ENCODE measurements at regions not wholly inside any gene's neighbourhood (a gene's known extent, or its start where the extent isn't known, plus 50 kb on each side); places are given as distances from the start of the nearest gene placed in this dataset.
"Not testable (repeated sequence)": the region's sequence is repeated elsewhere in the genome, so short reads cannot be mapped to it uniquely, and the experiment has no call there.

DNA sequence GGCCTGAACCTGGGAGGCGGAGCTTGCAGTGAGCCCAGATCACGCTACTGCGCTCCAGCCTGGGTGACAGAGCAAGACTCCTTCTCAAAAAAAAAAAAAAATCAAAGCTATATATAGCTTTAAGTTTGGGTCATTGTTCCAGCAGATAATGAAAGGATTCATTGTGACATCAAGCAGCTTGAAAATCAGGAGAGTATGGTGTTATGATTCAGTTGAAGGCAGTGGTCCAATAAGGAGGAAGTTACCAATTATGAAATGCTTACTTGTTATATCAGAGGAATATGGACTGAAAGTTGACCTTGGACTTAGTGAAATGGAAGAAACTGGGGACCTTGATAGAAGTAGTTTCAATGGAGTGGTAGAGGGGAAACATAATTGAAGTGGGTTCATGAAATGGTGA, 140.4 kb upstream of the MAD2L1 start:
- Histone ChIP-seq H3K36me3 (ENCODE audit: control insufficient read depth in 3 of 3, insufficient read depth in 3 of 3, low read length in 3 of 3) (no peaks in the 10 kb centered on the region), H3K4me1 (ENCODE audit: control insufficient read depth in 3 of 3, insufficient read depth in 3 of 3, low read length in 3 of 3) (no peaks in the 10 kb centered on the region), H3K27me3 (ENCODE audit: control insufficient read depth in 3 of 3, insufficient read depth in 3 of 3, low read length in 3 of 3) (no peaks in the 10 kb centered on the region), H3K9me3 (ENCODE audit: control insufficient read depth in 3 of 3, low read length in 3 of 3) (no peaks in the 10 kb centered on the region), H3K9ac (ENCODE audit: low read depth in 1 of 3, low read length in 3 of 3) (no peak overlapping the region), H3K27ac (ENCODE audit: low read depth, low read length) (no peak overlapping the region), H3K4me3 (ENCODE audit: low read length in 3 of 3) (no peak overlapping the region)

DNA sequence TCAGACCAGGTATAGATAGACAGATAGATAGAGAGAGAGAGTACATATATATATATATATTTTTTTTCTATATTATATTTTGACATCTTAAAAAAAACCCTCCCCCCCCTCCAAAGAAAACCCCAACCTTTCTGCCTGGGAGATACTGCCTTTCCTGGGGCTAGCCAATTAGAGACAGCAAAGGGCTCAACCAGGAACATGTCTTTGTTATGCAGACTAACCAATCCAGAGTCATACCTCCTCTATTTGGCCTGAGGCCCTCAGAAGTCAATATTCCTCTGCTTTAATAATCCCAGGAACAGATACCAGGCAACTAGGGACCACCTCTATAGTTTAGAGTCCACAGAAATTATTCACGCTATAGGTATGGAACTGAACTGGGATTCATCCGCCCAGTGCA, 135.6 kb upstream of the MAD2L1 start:
- no peaks in the 10 kb centered on the region for H3K4me1 ChIP-seq (ENCODE audit: control insufficient read depth in 3 of 3, insufficient read depth in 3 of 3, low read length in 3 of 3)
- H3K27me3 ChIP-seq (ENCODE audit: control insufficient read depth in 3 of 3, insufficient read depth in 3 of 3, low read length in 3 of 3): no peaks in the 10 kb centered on the region
- H3K36me3 ChIP-seq (ENCODE audit: control insufficient read depth in 3 of 3, insufficient read depth in 3 of 3, low read length in 3 of 3): peaks cover 0 to 3% (median 0%) of the 10 kb centered on the region in 3 donors
- no peaks in the 10 kb centered on the region for H3K9me3 ChIP-seq (ENCODE audit: control insufficient read depth in 3 of 3, low read length in 3 of 3)
- H3K27ac ChIP-seq (ENCODE audit: low read depth, low read length): no peak overlapping the region
- no peak overlapping the region for H3K4me3 ChIP-seq (ENCODE audit: low read length in 3 of 3)
- H3K9ac ChIP-seq (ENCODE audit: low read depth in 1 of 3, low read length in 3 of 3): no peak overlapping the region

DNA sequence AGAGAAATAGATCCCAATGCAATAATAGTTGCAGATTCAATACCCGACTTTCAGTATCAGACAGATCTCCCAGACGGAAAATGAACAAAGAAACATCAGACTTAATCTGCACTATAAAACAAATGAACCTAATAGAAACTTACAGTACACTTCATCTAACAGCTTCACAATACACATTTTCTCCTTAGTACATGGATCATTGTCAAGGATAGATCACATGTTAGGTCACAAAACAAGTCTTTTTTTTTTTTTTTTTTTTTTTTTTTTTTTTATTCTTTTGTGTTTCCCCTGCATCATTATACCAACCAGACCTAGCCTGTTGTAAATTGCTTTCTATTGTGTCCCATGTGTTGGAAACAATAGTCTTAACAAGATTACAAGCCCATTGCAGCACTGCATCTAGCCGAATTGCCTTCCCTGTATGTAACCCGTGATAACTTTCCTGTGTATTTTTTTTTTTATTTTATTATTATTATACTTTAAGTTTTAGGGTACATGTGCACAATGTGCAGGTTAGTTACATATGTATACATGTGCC, 134.0 kb upstream of the MAD2L1 start:
- not testable (repeated sequence) for H3K27me3 ChIP-seq (ENCODE audit: control insufficient read depth in 3 of 3, insufficient read depth in 3 of 3, low read length in 3 of 3); H3K36me3 ChIP-seq (ENCODE audit: control insufficient read depth in 3 of 3, insufficient read depth in 3 of 3, low read length in 3 of 3); H3K9me3 ChIP-seq (ENCODE audit: control insufficient read depth in 3 of 3, low read length in 3 of 3); H3K4me3 ChIP-seq (ENCODE audit: low read length in 3 of 3); H3K9ac ChIP-seq (ENCODE audit: low read depth in 1 of 3, low read length in 3 of 3); H3K27ac ChIP-seq (ENCODE audit: low read depth, low read length); H3K4me1 ChIP-seq (ENCODE audit: control insufficient read depth in 3 of 3, insufficient read depth in 3 of 3, low read length in 3 of 3)

DNA sequence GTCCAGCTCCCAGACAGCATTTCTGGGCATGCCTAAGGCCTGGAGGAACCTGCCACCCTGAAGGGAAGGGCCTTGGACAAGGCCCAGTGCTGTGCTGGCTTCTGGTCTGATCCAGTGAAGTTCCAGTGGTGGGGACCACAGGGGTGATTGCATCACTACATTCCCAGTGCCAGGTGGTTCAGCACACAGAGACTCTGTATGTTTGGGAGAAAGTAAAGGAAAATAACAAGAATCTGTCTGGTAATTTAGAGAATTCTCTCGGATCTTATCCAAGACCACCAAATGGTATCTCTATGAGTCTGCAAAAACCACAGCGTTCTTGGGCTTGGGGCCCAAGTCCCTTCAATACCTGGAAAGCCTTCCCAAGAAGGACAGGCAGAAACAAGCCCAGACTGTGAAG, 131.8 kb upstream of the MAD2L1 start:
- no peaks in the 10 kb centered on the region for H3K4me1 ChIP-seq (ENCODE audit: control insufficient read depth in 3 of 3, insufficient read depth in 3 of 3, low read length in 3 of 3)
- H3K27ac ChIP-seq (ENCODE audit: low read depth, low read length): no peak overlapping the region
- no peak overlapping the region for H3K4me3 ChIP-seq (ENCODE audit: low read length in 3 of 3)
- no peak overlapping the region for H3K9ac ChIP-seq (ENCODE audit: low read depth in 1 of 3, low read length in 3 of 3)
- H3K27me3 ChIP-seq (ENCODE audit: control insufficient read depth in 3 of 3, insufficient read depth in 3 of 3, low read length in 3 of 3): no peaks in the 10 kb centered on the region
- peaks cover 0 to 3% (median 0%) of the 10 kb centered on the region in 3 donors for H3K36me3 ChIP-seq (ENCODE audit: control insufficient read depth in 3 of 3, insufficient read depth in 3 of 3, low read length in 3 of 3)
- no peaks in the 10 kb centered on the region for H3K9me3 ChIP-seq (ENCODE audit: control insufficient read depth in 3 of 3, low read length in 3 of 3)

DNA sequence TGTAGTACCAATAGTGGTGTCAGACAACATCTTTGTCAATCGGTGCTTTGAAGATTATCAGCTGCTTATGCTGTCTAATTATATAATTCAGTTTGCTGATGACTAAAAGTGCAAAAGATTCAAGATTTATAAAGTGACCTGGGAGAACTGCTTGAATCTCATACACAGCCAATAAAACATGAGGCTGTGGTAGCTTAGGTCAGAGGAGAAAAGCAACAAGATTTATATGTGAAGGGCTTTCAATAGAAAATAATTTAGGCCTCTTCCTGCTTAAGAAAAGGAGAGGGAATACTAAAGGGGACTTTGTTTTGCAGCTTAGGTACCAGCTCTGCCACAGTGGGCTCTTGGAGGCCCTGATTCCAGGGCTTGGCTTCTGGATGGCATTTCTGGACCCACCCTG, 111.0 kb upstream of the MAD2L1 start:
- Histone ChIP-seq H3K27me3 (ENCODE audit: control insufficient read depth in 3 of 3, insufficient read depth in 3 of 3, low read length in 3 of 3) (no peaks in the 10 kb centered on the region), H3K4me1 (ENCODE audit: control insufficient read depth in 3 of 3, insufficient read depth in 3 of 3, low read length in 3 of 3) (no peaks in the 10 kb centered on the region), H3K9me3 (ENCODE audit: control insufficient read depth in 3 of 3, low read length in 3 of 3) (no peaks in the 10 kb centered on the region), H3K9ac (ENCODE audit: low read depth in 1 of 3, low read length in 3 of 3) (no peak overlapping the region), H3K4me3 (ENCODE audit: low read length in 3 of 3) (no peak overlapping the region), H3K36me3 (ENCODE audit: control insufficient read depth in 3 of 3, insufficient read depth in 3 of 3, low read length in 3 of 3) (no peaks in the 10 kb centered on the region), H3K27ac (ENCODE audit: low read depth, low read length) (no peak overlapping the region)

DNA sequence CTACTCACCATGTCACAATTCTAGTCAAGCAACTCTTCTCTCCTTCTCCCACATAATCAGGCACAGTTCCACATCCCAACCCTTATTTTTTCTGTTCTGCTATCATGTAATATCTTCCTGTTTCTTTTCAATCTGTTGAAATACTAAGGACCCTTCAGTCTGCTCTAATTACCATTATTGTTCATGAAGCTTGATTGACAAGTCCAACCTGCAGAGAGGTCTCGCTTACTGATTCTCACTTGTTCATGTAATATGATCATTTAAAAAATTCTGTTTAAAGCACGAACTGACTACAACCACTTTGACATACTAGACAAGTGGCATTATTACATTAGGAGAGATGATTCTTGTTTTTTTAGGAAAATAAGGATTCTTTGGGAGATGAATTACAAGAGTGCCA, 108.6 kb upstream of the MAD2L1 start:
- H3K9me3 ChIP-seq (ENCODE audit: control insufficient read depth in 3 of 3, low read length in 3 of 3): no peaks in the 10 kb centered on the region
- no peaks in the 10 kb centered on the region for H3K36me3 ChIP-seq (ENCODE audit: control insufficient read depth in 3 of 3, insufficient read depth in 3 of 3, low read length in 3 of 3)
- no peaks in the 10 kb centered on the region for H3K4me1 ChIP-seq (ENCODE audit: control insufficient read depth in 3 of 3, insufficient read depth in 3 of 3, low read length in 3 of 3)
- no peak overlapping the region for H3K27ac ChIP-seq (ENCODE audit: low read depth, low read length)
- H3K9ac ChIP-seq (ENCODE audit: low read depth in 1 of 3, low read length in 3 of 3): no peak overlapping the region
- no peak overlapping the region for H3K4me3 ChIP-seq (ENCODE audit: low read length in 3 of 3)
- H3K27me3 ChIP-seq (ENCODE audit: control insufficient read depth in 3 of 3, insufficient read depth in 3 of 3, low read length in 3 of 3): no peaks in the 10 kb centered on the region

DNA sequence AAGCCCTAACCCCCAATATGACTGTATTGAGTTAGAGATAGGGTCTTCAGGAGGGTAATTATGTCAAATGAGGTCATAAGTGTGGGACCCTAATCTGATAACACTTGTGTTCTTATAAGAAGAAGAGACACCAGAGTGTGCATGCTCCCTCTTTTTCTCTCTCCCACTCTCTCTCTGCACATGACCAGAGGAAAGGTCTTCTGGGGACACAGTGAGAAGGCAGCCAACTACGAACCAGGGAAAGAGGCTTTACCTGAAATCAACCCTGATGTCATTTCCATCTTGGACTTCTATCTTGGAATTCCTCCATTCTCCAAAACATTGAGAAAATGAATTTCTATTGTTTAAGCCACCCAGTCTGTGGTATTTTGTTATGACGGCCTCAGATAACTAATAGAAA, 97.2 kb upstream of the MAD2L1 start:
- Histone ChIP-seq H3K9me3 (ENCODE audit: control insufficient read depth in 3 of 3, low read length in 3 of 3) (no peaks in the 10 kb centered on the region), H3K4me3 (ENCODE audit: low read length in 3 of 3) (no peak overlapping the region), H3K4me1 (ENCODE audit: control insufficient read depth in 3 of 3, insufficient read depth in 3 of 3, low read length in 3 of 3) (peaks cover 5 to 8% (median 6%) of the 10 kb centered on the region in 3 donors), H3K27ac (ENCODE audit: low read depth, low read length) (no peak overlapping the region), H3K27me3 (ENCODE audit: control insufficient read depth in 3 of 3, insufficient read depth in 3 of 3, low read length in 3 of 3) (no peaks in the 10 kb centered on the region), H3K9ac (ENCODE audit: low read depth in 1 of 3, low read length in 3 of 3) (no peak overlapping the region), H3K36me3 (ENCODE audit: control insufficient read depth in 3 of 3, insufficient read depth in 3 of 3, low read length in 3 of 3) (no peaks in the 10 kb centered on the region)

DNA sequence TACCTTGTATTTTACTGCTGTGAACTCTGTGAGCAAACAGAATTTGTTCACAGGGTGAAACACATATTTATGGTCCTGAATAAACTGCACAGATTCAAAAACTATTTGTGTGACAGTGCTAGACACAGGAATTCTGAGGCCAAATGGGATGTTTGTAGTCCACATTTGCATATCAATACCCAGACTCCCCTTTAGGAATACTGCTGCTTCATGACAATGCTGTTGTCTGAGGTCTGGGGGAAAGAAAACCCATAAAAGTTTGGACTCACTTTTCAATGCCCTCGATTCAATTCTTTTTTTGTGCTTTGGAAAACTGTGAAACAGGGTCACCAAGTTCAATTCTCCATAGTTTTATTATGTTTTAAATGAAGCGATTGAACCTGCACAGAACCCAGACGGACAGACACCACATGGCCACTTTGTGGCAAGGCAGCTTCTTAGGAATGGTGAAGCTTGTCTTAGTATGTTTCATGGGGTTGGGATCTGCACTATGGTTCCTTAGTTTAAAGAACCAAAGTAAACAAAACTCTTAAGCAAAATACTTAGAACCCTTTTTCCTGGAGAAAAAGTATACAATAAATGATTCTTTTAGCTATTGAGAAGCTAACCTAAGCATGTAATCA, 92.3 kb upstream of the MAD2L1 start:
- Histone ChIP-seq H3K4me1 (ENCODE audit: control insufficient read depth in 3 of 3, insufficient read depth in 3 of 3, low read length in 3 of 3) (peaks cover 3 to 4% (median 4%) of the 10 kb centered on the region in 3 donors), H3K9me3 (ENCODE audit: control insufficient read depth in 3 of 3, low read length in 3 of 3) (no peaks in the 10 kb centered on the region), H3K27ac (ENCODE audit: low read depth, low read length) (no peak overlapping the region), H3K27me3 (ENCODE audit: control insufficient read depth in 3 of 3, insufficient read depth in 3 of 3, low read length in 3 of 3) (no peaks in the 10 kb centered on the region), H3K9ac (ENCODE audit: low read depth in 1 of 3, low read length in 3 of 3) (no peak overlapping the region), H3K4me3 (ENCODE audit: low read length in 3 of 3) (no peak overlapping the region), H3K36me3 (ENCODE audit: control insufficient read depth in 3 of 3, insufficient read depth in 3 of 3, low read length in 3 of 3) (no peaks in the 10 kb centered on the region)

DNA sequence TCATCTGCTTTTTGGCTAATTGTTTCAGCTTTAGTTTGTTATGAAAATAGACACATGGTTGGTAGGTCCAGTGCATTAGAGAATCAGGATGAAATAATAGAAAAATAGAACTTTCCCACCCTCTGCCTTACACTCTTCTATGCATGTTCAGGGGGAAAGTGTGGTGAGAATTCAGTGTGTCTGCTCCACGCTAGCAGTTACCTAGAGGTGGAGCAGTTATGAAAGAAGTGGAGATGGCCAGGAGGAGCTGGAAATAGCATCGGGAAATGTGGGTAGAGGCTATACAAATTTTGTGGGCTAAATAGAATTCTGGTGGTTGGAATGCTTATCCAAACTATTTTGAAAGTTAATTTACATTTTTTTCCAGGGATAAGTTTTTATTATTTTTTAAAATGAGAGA, 91.4 kb upstream of the MAD2L1 start:
- Histone ChIP-seq H3K9ac (ENCODE audit: low read depth in 1 of 3, low read length in 3 of 3) (no peak overlapping the region), H3K27me3 (ENCODE audit: control insufficient read depth in 3 of 3, insufficient read depth in 3 of 3, low read length in 3 of 3) (no peaks in the 10 kb centered on the region), H3K4me3 (ENCODE audit: low read length in 3 of 3) (no peak overlapping the region), H3K27ac (ENCODE audit: low read depth, low read length) (no peak overlapping the region), H3K36me3 (ENCODE audit: control insufficient read depth in 3 of 3, insufficient read depth in 3 of 3, low read length in 3 of 3) (no peaks in the 10 kb centered on the region), H3K4me1 (ENCODE audit: control insufficient read depth in 3 of 3, insufficient read depth in 3 of 3, low read length in 3 of 3) (no peaks in the 10 kb centered on the region), H3K9me3 (ENCODE audit: control insufficient read depth in 3 of 3, low read length in 3 of 3) (no peaks in the 10 kb centered on the region)

DNA sequence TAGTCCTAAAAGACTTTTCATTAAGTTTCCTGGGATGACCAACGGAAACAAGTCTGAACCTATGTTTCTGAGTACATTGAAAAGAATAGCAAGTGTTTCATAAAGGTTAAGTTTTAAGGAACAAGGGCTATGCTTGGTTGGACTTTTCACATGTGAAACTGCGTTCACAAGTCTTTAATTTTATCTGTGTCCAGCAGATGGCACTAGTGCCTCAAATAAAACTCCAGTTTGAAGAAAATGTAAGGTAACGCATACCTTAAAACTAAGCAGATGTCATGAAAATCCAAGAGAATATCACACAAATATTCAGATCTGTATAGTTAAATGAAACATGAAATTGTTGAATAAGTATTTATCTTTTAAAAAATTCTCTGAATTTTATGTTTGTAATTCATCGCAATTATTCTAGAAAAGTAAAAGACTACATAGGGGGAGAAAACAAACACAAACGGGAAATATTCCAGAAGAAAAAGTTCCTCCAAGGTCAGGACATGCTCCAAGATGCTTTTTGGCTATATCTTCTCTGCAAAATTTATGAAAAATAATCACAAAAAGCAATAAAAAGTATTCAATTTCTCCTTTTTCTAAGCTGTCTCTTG, 89.6 kb upstream of the MAD2L1 start:
- Histone ChIP-seq H3K9me3 (ENCODE audit: control insufficient read depth in 3 of 3, low read length in 3 of 3) (no peaks in the 10 kb centered on the region), H3K36me3 (ENCODE audit: control insufficient read depth in 3 of 3, insufficient read depth in 3 of 3, low read length in 3 of 3) (no peaks in the 10 kb centered on the region), H3K4me1 (ENCODE audit: control insufficient read depth in 3 of 3, insufficient read depth in 3 of 3, low read length in 3 of 3) (no peaks in the 10 kb centered on the region), H3K4me3 (ENCODE audit: low read length in 3 of 3) (no peak overlapping the region), H3K9ac (ENCODE audit: low read depth in 1 of 3, low read length in 3 of 3) (no peak overlapping the region), H3K27ac (ENCODE audit: low read depth, low read length) (no peak overlapping the region), H3K27me3 (ENCODE audit: control insufficient read depth in 3 of 3, insufficient read depth in 3 of 3, low read length in 3 of 3) (no peaks in the 10 kb centered on the region)
